Fibroblast of the aortic adventitia (primary cell): ENCODE measurements at regions not wholly inside any gene's neighbourhood (a gene's known extent, or its start where the extent isn't known, plus 50 kb on each side); places are given as distances from the start of the nearest gene placed in this dataset.

ENCODE experiments used
- DNase-seq: peaks from one replicate; pipeline ENCODE4 v3.0.0-alpha.2; 2010; ENCODE audit warnings: low read depth
- H3K4me3 ChIP-seq: 2 replicates; pipeline ENCODE4 v1.5.1; 2011; ENCODE audit warnings: low read depth, mild to moderate bottlenecking, control low read depth, low read length, moderate library complexity
- CTCF ChIP-seq: IDR thresholded peaks from 2 replicates; pipeline ENCODE4 v1.5.1; 2011; ENCODE audit warnings: mild to moderate bottlenecking, low read length, control low read depth, inconsistent platforms; ENCODE audit not compliant: insufficient read depth

- TF ChIP-seq CTCF, result no peak
- no peak for DNase-seq
- H3K4me3 ChIP-seq, result no peak overlapping the region
Observed at GRCh38 chr4:125447551-125448290, 133.0 kb downstream of the FAT4 start.

GRCh38 chr4:125456075-125456474 lies 141.3 kb downstream of the FAT4 start:
- TF ChIP-seq CTCF, result no peak
- no peak overlapping the region for H3K4me3 ChIP-seq

GRCh38 chr4:125459531-125459930 lies 144.8 kb downstream of the FAT4 start:
- no peak for DNase-seq
- H3K4me3 ChIP-seq, result no peak overlapping the region
- TF ChIP-seq CTCF, result no peak

More at GRCh38 chr4:125456075-125456474, 141.3 kb downstream of the FAT4 start:
- DNase-seq, result no peak

- no peak overlapping the region for H3K4me3 ChIP-seq
- no peak for TF ChIP-seq CTCF
- DNase-seq, result no peak
Observed at GRCh38 chr4:125461676-125462363, 147.1 kb downstream of the FAT4 start.

- peak; percentile 69 for DNase-seq
- H3K4me3 ChIP-seq, result no peak overlapping the region
- no peak for TF ChIP-seq CTCF
Observed at GRCh38 chr4:125464146-125464545, 149.4 kb downstream of the FAT4 start.

- H3K4me3 ChIP-seq, result no peak overlapping the region
- no peak for DNase-seq
- no peak for TF ChIP-seq CTCF
Observed at GRCh38 chr4:125481334-125482045, 166.7 kb downstream of the FAT4 start.
